ENCODE measurements at regions not wholly inside any gene's neighbourhood (a gene's known extent, or its start where the extent isn't known, plus 50 kb on each side); places are given as distances from the start of the nearest gene placed in this dataset.
"Not testable (repeated sequence)": the region's sequence is repeated elsewhere in the genome, so short reads cannot be mapped to it uniquely, and the experiment has no call there.

DNA sequence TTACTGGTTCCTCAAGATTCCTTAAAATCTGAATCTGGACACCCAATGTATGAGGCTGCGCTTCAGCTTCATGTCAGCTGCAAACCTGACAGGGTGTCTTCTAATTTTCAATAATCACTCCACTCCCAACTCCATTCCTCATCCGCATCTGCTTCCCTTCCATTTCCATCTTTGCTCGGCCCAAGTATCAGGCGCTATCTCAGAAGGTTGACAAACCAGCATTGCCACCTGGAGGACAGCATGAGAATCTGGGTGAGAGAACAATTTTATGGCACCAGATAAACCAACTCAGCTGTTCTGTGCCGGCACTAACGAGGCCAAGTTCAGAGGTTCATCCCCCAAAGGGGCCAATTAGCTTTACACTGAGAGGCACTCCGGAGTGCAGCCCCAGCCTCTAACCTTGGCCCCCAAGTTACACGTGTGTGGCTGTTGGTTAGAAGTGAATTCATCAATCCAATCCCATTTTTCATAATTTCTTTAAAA lies 79.1 kb upstream of the LMO2 start:
- peak; percentile 62 for DNase-seq

DNA sequence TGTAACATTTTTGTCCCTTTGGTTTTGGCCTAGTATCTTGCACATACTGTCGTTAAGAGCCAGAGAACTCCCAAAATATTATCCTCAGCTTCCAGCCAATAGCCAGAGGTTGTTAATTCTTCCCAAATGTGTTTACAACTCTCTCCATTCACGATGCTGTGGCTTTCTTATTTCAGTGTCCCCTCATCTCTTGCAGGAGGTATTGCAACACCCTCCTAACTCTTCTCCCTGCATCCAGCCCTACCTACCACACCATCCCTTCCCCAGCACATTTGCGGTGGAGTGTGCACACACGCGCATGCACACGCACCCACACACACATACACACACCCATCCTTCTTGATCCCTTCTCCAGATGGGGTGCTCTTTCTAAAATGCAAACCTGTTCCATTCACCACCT lies 75.6 kb upstream of the LMO2 start:
- DNase-seq = no peak

DNA sequence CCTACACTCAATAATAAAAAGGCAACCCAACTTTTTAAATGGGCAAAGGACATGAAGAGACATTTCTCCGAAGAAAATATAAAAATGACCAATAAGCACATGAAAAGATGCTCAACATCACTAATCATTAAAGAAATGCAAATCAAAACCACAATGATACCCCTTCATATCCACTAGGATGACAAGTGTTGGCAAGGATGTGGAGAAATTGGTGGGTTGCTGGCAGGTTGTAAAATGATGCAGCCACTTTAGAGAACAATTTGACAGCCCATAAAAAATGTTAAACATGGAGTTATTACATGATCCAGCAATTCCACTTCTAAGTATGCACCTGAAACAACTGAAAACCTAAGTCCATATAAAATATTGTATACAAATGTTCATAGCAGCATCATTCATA lies 73.2 kb upstream of the LMO2 start:
- DNase-seq = no peak

DNA sequence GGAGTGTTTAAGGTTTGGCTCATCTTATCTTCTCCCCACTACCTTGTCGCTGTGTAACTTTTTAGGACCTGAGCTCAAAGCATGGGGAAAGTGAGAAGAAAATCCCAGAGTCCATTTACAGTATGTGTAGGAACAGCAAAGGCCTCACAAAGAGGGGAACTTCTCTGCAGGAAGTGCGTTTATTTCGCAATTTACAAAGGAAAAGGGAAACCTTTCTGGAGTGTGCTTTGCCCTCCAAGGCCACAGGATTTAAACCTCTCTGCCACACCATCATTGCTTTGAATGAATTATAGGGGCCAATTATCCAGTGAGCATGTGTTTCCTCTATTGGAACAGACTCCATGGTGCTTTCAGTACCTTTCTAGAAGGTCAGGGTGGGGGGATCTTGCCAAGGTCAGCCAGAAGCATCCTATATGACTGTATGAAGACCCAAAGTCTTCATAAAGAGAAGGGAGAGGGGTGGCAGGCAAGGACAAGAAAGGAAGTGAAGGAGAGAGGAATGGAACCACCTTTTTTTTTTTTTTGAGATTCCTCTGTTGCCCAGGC lies 68.1 kb upstream of the LMO2 start:
- DNase-seq = no peak

DNA sequence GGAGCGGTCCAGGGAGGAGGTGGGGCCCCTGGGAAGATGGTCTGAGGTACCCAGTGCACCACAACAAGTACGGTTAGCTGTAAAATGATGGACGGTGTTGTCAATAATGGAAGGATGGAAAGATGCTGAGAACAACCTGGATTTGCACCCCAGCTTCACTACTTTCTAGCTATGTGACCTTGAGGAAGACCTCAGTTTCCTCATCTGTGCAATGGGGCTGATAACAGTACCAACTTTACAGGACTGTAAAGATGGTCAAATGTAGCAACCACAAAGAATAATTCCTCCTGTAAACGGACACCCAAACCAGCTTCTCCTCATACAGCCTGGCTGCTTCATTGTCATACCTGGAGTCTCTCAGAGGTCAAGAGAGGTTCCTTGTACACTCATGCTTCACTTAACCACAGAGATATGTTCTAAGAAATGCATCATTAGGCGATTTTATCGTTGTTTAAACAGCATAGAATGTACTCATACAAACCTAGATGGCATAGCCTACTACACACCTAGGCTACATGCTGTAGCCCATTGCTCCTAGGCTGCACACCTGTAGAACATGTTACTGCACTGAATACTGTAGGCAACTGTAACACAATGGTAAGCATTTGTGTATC lies 65.5 kb upstream of the LMO2 start:
- no peak for DNase-seq

DNA sequence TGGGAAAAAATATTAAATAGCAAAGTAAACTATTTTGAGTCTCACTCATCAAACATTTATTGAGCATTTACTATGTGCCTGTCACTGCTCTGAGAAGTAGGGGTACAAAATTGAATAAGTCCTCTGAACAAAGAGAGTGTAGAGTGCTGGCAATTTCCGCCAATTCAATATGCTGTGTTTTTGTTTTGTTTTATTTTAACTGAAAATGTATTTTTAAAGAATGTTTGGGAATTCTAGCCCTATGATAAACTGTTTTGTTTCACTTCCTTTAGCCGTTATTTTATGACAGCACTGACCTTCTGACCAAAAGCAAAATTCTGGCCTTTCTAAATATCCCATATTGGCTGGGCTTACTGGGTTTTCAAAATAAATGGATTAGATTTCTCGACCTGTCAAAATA lies 64.7 kb upstream of the LMO2 start:
- DNase-seq = no peak

DNA sequence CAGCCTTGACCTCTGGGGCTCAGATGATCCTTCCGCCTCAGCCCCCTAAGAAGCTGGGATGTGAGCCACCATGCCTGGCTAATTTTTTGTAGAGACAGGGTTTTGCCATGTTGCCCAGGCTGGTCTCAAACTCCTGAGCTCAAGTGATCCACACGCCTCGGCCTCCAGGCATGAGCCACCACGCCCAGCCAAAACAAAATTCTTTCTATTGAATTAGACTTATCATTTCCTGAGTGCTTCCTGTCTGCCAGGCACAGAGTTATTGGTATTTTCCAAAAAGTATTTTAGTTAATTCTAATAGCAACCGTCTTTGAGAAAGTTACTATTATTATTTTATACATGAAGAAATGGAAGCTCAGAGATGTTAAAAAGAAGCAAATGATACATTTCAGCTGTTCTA lies 61.4 kb upstream of the LMO2 start:
- no peak for DNase-seq

DNA sequence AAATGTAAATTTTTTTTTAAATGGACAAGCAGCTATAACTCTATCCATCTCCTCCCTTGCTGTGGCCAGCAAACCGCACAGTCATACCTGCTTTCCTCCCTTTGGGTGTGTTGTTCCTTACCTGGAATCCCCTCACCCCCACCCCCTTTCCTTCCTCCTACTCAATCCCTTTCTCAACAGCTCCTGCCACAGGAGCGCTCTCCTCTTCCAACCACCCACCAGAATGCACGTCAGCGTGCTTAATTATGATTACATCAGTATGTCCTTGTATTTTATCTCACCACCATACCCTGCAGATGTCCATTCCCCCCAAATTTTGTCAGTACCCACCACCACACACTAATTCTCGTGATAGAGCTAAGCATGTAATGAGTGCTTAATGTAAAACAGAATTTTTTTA lies 60.9 kb upstream of the LMO2 start:
- DNase-seq = no peak

DNA sequence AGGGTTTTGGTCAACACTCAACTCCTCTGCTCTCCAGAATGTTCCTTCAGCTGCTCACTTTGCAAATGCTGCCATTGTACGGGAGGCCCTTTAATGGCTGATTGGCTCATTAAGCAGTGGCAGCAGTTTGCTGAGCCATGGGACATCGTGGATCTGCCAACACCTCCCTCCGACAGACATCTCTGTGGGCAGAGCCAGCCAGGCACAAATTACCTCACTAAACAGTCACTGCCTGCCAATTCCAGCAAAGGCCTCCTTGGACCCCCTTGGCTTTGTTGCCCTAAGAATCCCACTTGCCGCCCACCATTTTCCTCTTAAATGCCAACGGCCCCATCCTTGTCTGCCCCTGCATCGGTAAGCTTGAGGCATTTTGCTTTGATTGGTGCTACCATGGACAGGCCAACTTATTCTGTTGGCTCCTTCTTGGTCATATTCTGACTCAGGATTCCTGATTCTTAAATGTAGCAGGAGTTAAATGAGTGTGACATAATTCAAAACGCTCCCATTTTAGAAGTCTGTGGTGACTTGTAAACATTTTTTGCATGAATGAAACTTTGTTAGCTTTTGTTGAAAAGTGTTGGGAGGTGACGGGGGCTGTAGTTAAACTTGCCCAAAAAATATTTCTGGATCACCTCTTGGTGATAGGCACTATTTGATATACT lies 57.5 kb upstream of the LMO2 start:
- DNase-seq = no peak

DNA sequence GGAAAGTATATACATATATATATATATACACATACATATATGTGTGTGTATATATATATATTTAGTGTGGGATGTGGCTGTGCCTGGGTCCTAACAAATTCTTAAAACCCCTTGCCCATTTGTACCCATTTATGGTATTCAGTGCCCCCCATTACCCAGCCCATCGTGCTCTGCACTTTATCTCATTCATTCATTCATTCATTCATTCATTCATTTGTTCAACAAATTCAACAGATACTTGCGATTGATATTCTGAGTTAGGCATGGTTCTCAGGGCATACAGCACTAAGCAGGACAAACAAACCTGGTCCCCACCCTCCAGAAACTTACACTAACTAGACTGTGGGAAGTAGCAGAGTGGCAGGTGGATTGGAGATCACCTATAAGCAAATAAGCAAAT lies 56.6 kb upstream of the LMO2 start:
- DNase-seq = no peak

DNA sequence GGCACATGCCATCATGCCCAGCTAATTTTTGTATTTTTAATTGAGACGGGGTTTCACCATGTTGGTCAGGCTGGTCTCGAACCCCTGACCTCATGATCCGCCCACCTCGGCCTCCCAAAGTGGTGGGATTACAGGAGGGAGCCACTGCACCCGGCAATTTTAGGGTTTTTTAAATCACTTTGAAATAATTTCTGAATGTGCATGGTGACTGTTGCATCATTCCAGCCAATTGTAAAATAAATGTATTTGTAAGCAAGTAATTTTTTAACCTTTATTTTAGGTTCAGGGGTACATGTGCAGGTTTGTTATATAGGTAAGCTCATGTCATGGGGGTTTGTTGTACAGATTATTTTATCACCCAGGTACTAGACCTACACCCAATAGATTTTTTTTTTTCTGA lies 56.0 kb upstream of the LMO2 start:
- DNase-seq = not testable (repeated sequence)

DNA sequence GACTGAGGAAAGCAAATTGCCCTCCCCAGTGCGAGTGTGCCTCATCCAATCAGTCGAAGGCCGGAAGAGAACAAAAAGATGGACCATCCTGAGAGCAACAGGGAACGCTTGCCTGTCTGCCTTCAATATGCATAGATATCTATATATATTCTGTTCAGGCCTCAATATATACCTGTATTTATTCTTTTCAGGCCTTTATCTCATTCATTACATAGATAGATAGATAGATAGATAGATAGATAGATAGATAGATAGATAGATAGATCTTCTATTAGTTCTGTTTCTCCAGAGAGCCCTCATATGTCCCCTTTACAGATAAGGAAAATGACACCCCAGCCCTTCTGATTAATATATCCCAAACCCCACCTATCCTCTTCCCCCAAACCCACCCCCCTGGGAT lies 55.1 kb upstream of the LMO2 start:
- no peak for DNase-seq

DNA sequence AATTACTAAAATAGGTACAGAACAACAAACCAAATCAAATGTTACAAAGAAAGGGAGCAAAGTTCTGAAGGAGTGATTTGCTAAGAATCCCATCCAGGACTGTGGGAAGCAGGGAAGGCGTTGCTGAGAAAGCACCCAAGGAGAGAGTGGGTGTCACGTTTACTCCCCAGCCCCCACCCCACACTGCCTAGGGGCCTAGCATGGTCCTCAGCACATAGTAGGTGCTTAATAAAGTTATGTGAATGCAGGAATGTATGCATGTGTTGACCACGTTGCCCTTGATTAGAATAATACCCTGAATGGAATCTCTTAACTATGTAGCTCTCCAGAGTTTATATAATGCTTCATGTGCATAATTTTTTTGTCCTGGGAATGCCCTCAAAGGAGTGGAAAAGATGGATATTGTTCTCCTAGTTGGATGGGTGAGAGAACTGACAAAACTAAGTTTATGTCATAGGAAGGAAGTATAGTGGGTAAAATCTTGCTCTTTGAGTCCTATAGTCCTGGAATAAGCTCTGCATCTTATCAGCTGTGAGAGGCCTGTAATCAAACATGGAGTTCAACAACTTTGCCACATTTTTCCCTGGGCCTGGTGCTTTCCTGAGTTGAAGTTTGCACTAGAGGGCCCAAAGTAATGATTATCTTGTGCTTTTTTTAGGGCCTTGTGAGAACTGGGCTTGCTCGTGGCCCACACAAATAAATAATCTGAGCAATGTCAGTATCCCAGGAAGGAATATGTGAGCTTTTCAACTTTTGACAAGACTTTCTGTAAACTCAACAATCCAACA lies 53.8 kb upstream of the LMO2 start:
- no peak for DNase-seq

DNA sequence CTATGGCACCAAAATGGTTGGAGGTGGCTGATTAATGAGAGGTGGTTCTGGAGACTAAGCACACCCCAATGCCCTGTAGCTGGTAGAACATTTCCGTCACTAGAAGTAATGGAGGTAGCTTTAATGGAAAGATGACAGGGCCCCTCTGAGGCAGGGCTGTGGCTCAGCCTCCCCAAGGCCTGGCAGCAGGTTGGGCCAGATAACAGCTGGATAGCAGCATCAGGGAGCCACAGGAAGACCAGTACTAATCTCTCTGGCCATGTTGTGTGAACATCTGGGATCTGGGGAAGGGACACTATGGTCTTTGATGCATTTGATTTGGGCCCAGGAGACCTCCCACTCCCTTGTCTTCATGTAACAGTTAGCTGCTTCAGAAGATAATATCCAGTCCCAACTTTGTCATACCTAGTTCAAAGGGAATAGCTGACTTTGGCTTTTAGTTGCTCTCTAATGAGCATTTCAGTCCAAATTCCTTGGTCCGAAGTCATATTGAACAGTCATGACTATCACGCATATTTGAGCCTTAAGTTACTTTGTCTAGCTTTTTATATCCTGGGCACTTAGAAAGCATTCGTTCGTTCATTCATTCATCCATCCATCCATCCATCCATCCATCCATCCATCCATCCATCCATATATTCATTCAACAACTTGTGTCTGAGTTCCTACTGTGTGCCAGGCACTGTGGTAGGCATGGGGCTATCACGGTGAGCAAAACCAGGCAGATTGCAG lies 53.0 kb upstream of the LMO2 start:
- no peak for DNase-seq

DNA sequence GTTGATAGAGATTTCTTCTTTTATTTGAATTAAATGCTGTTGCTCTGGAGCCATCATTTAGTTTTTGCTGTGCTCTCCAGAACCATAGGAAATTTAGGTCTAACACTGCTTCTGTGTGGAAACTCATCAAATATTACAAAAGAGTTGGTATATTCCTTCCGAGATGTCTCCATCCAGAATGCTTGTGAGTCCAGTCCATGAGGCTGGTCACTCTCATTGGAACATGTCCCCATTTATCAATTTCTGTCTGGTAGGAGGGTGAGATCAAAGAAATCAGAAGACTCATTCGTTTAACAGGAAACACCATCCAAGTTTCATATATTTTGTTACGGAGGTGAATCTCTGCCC lies 52.4 kb upstream of the LMO2 start:
- DNase-seq = no peak

DNA sequence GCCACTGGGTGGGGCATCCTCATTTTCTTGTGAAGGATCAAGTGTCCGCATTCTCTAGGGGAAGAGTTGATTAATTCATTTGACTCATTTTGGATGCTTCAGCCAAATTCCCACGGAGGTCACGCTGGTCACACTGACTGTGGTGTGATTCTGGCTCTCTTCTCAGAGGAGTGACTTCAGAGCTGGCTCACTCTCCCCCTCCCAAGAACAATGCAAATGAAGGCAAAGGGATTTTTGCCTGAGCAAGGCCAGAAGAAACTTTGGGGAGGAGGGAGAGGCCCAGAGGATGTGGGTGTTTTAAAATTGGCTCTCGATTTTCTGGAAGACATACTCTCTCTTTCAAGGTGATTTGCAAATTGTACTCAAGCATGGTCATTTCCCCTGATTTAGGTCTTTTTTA lies 51.1 kb upstream of the LMO2 start:
- DNase-seq = peak; percentile 75

DNA sequence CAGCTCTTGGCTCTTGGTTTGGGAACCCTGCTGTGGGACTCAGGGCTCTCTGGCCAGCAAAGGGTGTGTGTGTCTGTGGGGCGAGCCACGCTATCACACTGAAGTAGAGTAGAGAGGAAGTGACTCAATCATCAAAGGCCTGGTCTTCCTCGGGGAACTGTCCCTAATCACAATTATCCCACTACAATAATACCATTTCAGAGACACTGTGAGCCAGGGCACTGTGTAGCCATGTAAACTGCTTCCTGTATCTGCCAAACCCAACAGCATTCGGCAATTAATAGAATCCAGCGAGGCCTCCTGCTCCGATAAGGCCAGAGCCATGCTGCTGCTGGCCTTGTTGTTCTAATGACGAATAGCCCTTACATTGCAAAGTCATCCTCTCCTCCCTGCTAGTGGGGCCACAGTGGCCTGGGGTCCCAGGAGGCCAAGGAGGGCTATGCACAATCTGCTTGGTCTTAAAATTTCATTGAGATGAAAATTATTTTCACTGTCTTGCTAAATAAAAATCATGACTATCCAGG lies 49.8 kb upstream of the LMO2 start:
- DNase-seq = peak; percentile 42

Measured in fibroblast of skin of scalp (primary cell).